GM18508 (cell line): ENCODE measurements at regions not wholly inside any gene's neighbourhood (a gene's known extent, or its start where the extent isn't known, plus 50 kb on each side); places are given as distances from the start of the nearest gene placed in this dataset.
A peak's percentile ranks its signal among the peaks of the same experiment; 100 is the strongest.

Experiments used
- ATAC-seq: cut with Tn5 transposase; IDR thresholded peaks from one replicate; pipeline ENCODE4 v1.9.1; 2021; ENCODE audit warnings: moderate number of reproducible peaks; ENCODE audit not compliant: insufficient read depth, unreplicated experiment

DNA sequence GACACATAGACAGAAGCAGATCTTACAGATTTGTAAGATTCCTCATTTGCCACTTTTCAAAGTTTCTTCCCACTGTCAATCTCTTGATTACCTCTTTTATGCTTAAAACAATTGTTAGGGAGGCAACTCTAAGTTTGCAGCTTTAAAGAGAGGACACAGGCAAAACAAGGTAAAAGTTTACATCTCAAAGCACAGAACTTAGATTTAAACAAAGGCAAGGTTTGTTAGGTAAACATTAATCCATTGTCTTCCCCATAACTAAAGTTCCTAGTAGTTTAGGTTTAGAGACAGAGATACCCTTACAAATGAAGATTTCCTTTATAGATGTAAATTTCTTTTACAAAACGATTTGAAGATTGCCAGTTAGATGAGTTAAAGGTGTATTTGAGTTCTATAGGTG is 176.9 kb downstream of the AASDH start:
- no peak for ATAC-seq

- no peak for ATAC-seq
Observed at GRCh38 chr4:56209767-56210166, 177.5 kb downstream of the AASDH start.

GRCh38 chr4:56208103-56208502 is 179.2 kb downstream of the AASDH start:
- no peak for ATAC-seq

DNA sequence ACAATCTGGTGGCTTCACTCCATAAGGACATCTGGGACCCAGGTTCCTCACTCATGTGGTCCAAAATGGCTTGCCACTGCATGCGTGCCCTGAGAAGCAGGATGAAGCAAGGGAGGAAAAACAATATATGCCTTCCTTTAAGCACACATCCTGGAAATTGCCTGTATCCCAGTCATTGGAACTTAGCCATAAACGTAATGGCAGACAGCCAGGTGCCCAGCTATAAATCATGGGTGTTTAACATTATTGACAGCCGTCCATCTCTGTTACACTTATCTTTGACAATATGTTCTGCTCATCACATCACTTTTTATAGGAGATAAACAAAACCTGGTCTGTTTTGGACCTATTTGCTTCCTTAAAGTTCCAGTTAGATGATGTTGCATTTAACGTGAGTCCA is 181.0 kb downstream of the AASDH start:
- no peak for ATAC-seq

DNA sequence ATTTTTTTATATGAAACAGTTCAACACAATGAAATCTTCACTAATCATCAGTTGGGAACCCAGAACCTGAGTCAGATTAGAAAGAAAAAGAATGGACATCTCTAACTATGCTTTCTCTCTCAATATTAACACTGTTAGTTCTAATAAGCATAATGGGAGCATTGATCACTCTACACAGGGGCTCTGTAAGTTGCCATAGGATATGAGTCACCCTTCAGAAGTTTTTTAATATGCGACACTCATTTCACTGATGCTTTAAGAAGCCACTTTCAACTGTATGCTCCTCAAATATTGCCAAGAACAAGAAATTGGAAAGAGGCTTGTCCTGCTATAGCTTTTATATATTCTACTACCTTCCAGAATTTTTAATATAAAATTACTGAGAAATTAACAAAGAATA is 187.0 kb downstream of the AASDH start:
- no peak for ATAC-seq

- ATAC-seq = no peak
Observed at GRCh38 chr4:56198265-56198664, 189.0 kb downstream of the AASDH start.

DNA sequence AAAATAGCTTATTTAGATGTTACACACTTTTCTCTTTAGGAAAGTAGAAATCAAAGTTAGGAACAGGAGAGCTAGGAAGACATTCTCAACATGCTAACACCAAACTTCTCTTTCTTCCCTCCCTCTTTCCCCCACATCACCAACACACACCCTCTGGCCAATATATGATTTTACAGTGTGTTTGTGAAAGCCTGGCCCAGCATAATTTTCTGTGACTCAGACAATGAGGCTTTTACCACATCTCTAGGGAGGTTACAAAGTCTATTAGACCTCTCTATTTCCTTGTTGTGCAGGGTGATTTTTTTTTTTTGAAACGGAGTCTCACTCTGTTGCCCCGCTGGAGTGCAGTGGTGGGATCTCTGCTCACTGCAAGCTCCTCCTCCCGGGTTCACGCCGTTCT is 189.9 kb downstream of the AASDH start:
- no peak for ATAC-seq

DNA sequence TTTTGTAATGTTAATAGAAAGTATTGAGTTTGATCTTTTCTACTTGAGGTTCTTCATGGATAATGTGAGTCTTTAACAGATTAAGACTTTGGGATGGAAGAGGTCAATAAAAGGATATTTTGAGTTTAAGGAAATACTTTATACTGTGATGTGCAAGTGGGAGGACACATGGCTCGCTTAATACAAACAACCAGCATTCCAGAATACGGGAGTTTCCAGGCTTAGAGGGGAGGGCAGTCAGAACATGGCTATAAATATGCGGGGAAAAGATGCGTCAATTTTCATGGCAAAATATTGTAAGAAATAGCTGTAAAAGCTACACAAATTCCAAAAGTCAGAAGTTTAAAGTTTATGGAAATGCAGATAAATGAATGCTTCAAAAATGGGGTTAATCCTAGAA is 192.3 kb downstream of the AASDH start:
- ATAC-seq = no peak

GRCh38 chr4:56191534-56191933 is 195.8 kb downstream of the AASDH start:
- ATAC-seq = no peak

- no peak for ATAC-seq
Observed at GRCh38 chr4:56187688-56188087, 199.6 kb downstream of the AASDH start.

DNA sequence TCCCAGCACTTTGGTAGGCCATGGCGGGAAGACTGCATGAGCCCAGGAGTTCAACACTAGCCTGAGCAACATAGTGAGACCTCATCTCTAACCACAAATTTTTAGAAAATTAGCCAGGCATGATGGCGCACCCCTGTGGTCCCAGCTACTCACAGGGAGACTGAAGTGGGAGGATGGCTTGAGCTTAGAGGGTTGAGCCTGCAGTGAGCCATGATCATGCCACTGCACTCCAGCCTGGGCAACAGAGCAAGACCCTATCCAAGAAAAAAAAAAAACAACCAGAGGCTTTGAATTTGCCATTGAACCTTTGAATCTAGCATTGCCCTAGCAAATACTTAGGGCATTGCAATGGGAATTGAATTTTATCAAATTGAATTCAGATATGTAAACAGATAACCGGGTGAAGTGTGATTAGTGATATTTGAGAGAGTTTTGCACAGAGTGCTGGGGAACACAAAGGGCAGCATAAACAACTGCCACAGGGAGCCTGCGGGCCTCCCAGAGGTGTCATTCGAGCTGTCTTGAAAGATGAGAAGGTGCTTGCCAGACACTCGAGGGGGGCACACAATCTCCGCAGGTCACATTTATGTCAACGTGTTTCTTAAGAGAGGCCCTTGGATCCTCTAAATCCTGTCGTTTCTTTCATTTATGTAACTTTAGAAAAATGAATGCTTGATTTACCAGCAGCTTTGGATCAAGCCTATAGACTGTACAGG is 200.3 kb downstream of the AASDH start:
- no peak for ATAC-seq

DNA sequence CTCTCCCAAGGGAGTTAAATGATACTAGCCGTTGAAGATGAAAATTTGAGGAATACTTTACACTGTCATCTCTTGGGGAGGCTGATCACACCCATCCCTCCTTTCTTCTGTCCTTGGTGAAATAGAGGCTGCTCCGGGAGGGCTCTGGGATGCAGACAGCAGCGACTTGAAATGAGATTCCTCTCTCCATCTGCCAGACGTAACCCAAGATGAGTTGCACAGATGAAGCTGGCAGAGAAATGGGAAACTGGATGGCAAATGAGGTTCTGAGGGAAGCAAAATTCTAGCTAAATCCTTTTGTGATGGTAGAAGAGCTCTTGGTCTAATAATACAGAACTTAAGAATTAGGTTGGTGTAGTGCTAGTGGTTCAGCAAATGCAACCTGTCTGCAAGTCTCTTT is 201.4 kb downstream of the AASDH start:
- ATAC-seq = no peak

- ATAC-seq = no peak
Observed at GRCh38 chr4:56184214-56184613, 203.1 kb downstream of the AASDH start.

DNA sequence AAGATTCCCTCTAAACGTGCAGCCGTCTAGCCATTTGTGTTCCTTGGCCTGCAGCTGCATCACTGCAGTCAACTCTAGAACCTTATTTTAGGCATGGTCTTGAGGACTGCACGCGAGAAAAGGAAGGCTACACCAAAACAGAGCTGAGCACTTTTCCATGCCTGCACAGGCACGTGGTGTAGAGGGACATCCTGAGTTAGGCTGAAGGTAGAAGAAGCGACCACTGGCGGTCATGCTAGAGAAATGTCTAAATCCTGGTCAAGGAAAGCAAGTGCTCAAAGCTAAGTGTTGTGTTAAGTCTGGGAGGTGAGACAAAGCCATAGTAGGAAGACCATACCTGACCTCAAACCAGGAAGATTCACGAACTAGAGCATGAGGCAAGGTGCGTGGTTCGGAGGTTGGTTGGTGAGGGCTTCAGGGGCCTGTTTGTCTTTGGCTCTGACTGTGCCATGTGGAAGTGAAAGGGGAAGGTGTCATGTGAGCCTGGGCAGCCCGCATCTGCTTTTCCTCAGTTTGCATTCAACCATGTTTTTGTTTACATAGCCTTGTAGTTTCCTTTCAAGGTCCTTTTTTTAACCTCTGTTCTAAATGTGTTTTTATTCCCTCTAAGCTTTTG is 203.8 kb downstream of the AASDH start:
- peak; percentile 72 for ATAC-seq

DNA sequence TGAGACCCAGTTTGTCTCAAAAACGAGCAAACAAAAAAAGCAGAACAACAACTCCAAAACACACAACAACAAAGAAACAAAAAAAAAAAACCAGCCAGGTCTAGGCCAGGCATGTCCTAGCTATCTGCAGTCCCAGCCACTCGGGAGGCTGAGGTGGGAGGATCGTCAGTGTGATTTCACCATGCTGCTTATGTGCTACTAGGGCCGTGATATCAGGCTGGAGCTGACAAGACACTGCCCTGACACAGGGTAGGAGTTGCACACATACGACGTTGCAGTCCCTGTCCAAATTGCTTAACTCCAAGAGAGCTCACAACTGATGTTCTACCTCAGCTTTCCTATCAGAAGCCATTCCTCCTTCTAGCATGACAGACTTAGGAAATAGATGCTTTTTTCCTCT is 204.9 kb downstream of the AASDH start:
- no peak for ATAC-seq

DNA sequence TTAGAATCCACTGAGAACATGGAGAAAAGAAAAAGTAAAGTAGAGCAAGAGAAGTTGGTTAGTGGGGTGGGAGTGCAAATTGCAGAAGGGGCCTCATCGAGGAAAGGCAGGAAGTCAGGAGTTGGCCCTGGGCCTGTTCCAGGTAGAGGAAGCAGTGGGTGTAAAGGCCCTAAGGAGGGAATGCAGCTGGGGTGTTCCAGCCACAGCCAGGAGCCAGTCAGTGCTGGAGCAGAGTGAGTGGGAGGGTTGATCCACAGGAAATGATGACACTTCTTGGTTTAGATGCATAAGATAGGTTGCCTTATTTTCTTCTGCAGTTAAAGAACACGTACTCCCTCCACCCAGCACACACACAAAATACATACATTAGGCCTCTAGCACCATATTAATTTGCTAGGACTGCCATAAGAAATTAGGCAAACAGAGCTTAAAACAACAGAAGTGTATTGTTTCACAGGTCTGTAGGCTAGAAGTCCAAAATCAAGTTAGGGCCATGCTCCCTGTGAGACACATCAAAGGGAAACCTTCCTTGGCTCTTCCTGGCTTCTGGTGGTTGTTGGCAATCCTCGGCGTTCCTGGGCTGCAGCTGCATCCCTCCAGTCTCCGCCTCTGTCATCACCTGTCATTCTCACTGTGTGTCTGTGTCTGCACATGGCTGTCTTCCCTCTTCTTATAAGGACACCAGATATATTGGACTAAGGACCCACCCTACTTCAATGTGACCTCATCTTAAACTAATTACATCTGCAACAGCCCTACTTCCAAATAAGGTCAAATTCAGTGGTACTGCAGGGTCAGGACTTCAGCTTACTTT is 205.9 kb downstream of the AASDH start:
- ATAC-seq = no peak

- no peak for ATAC-seq
Observed at GRCh38 chr4:56169061-56169460, 218.2 kb downstream of the AASDH start.

DNA sequence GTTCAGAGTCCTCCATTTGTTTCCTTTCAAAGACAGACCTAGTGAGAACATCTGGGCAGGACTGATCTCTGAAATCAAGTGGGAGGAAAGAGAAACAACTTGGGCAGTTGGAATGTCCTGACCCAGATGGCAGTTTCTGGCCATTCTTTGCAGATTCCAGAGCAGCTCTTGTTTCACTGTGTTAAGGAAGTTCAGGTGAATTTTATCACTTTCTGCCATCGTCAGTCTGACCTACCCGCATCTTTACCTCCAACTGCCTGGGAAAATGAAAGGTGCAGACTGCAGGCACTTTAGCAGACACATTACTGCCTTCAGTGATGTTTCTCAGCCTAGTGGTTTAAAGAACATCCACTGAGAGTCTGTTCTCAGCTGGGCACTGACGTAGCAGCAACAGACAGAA is 216.2 kb downstream of the CEP135 start:
- no peak for ATAC-seq

DNA sequence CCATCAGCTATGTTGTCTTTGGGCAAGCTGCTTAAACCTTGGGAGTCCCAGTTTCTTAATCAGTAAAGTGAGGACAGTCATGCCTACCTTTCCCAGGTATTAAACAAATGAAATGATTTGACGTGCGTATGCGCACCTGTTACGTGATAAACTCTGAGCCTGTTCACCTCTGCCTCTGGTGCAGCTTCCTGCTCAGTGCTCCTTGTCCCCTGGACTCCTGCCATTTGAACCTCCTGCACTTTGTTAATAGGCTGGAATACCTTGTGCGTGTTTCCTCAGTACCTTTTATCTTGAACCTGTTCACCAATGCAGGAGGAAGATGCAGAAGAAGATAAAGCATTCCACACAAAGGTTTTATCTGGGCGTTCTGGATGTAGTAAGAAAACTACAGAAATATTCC is 211.9 kb downstream of the CEP135 start:
- no peak for ATAC-seq

DNA sequence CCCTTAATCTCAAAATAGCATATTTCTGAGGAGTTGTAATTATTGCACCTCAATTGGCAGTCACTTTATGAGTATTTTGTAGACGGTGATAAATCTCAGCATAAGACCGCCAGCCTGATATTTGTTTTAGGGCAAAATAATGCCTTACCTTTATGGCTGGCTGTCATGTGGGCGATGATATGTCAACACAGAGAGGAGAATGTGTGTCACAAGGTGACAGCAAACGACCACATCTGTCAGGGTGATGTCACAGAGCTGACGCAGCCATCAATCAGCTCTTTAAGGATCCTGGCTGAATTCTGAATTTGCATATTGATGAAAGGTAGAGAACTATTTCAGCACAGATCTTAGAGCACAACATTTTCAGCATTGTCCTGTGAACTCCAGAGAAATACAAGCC is 209.7 kb downstream of the CEP135 start:
- no peak for ATAC-seq

- no peak for ATAC-seq
Observed at GRCh38 chr4:56156141-56156540, 207.4 kb downstream of the CEP135 start.
